Smooth muscle cell (in vitro differentiated cells): ENCODE measurements at regions not wholly inside any gene's neighbourhood (a gene's known extent, or its start where the extent isn't known, plus 50 kb on each side); places are given as distances from the start of the nearest gene placed in this dataset.

Experiments used
- DNase-seq: peaks from one replicate; lab custom pipeline; 2025; ENCODE audit not compliant: unreplicated experiment; lab: John Stamatoyannopoulos, UW
- H2AFZ ChIP-seq: fragments of 200-600 bp; sonication (generic); 2 replicates; pipeline ENCODE4 v1.6.0; 2016; ENCODE audit warnings: antibody characterized with exemption, low read depth, mild to moderate bottlenecking
- H3F3A ChIP-seq: fragments of 200-600 bp; sonication (generic); 2 replicates; pipeline ENCODE4 v1.6.0; 2017; ENCODE audit warnings: antibody characterized with exemption, low read depth
- H3K27ac ChIP-seq: fragments of 200-600 bp; sonication (generic); 2 replicates; pipeline ENCODE4 v1.5.1; 2016; ENCODE audit warnings: low read depth, mild to moderate bottlenecking
- H3K27me3 ChIP-seq: fragments of 200-600 bp; sonication (generic); 2 replicates; pipeline ENCODE4 v1.6.1; 2016; ENCODE audit warnings: low read depth, mild to moderate bottlenecking
- H3K36me3 ChIP-seq: fragments of 200-600 bp; sonication (generic); 2 replicates; pipeline ENCODE4 v1.5.1; 2016; ENCODE audit warnings: low read depth
- H3K4me1 ChIP-seq: fragments of 200-600 bp; sonication (generic); 2 replicates; pipeline ENCODE4 v1.5.1; 2016; ENCODE audit warnings: low read depth
- H3K4me2 ChIP-seq: fragments of 200-600 bp; sonication (generic); 2 replicates; pipeline ENCODE4 v1.6.0; 2016; ENCODE audit warnings: mild to moderate bottlenecking
- H3K4me3 ChIP-seq: fragments of 200-600 bp; sonication (generic); 2 replicates; pipeline ENCODE4 v1.5.1; 2016; ENCODE audit warnings: mild to moderate bottlenecking
- H3K79me2 ChIP-seq: fragments of 200-600 bp; sonication (generic); 2 replicates; pipeline ENCODE4 v1.6.0; 2016; ENCODE audit warnings: low read depth, mild to moderate bottlenecking
- H3K9ac ChIP-seq: fragments of 200-600 bp; sonication (generic); 2 replicates; pipeline ENCODE4 v1.6.0; 2016; ENCODE audit warnings: low read depth
- H3K9me3 ChIP-seq: fragments of 200-600 bp; sonication (generic); replicated peaks from 2 replicates; pipeline ENCODE4 v1.5.1; 2016; ENCODE audit warnings: low read depth
- H4K20me1 ChIP-seq: fragments of 200-600 bp; sonication (generic); 2 replicates; pipeline ENCODE4 v1.6.0; 2016; ENCODE audit warnings: low read depth
- WGBS: methylation state at CpG from one replicate; pipeline ENCODE4 v1.1.7; 2016; ENCODE audit warnings: low lambda C conversion rate; 5-methylcytosine and 5-hydroxymethylcytosine counted together
- TF ChIP-seq, protein P1 (sequence below): fragments of 200-600 bp; sonication (generic); IDR thresholded peaks from 2 replicates; pipeline ENCODE4 v1.5.1; 2017; ENCODE audit warnings: borderline replicate concordance, mild to moderate bottlenecking, antibody characterized with exemption; ENCODE audit not compliant: insufficient read depth, poor library complexity, severe bottlenecking

DNA sequence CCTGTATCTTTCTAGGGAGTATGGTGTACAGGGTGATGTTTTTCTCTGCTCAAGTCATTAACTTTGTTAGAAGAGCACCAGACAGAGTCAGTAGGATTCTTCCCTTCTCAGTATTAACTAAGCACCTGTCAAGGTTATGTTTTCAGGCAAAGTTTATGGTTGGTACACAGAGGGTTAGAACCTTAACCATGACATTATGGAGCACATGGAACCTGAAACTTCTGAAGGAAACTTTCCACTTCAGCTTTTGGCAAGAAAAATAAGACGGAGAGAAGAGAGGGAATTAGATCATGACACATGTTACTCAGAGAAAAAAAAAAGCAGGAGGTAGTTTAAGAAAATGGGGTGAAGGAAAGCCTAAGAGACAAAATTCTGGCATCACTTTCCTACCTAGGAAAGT is 112.9 kb upstream of the PDE7B start:
- H4K20me1 ChIP-seq: no peaks in the 10 kb centered on the region
- TF ChIP-seq, protein P1, sequence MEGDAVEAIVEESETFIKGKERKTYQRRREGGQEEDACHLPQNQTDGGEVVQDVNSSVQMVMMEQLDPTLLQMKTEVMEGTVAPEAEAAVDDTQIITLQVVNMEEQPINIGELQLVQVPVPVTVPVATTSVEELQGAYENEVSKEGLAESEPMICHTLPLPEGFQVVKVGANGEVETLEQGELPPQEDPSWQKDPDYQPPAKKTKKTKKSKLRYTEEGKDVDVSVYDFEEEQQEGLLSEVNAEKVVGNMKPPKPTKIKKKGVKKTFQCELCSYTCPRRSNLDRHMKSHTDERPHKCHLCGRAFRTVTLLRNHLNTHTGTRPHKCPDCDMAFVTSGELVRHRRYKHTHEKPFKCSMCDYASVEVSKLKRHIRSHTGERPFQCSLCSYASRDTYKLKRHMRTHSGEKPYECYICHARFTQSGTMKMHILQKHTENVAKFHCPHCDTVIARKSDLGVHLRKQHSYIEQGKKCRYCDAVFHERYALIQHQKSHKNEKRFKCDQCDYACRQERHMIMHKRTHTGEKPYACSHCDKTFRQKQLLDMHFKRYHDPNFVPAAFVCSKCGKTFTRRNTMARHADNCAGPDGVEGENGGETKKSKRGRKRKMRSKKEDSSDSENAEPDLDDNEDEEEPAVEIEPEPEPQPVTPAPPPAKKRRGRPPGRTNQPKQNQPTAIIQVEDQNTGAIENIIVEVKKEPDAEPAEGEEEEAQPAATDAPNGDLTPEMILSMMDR: no peak
- no peak overlapping the region for H3K9ac ChIP-seq
- H3K9me3 ChIP-seq: no peaks in the 10 kb centered on the region
- H3K4me3 ChIP-seq: no peak overlapping the region
- H3K36me3 ChIP-seq: no peaks in the 10 kb centered on the region
- H3K4me2 ChIP-seq: no peak overlapping the region
- no peaks in the 10 kb centered on the region for H3F3A ChIP-seq
- H3K27me3 ChIP-seq: no peaks in the 10 kb centered on the region
- no peak overlapping the region for H3K27ac ChIP-seq
- no peaks in the 10 kb centered on the region for H3K4me1 ChIP-seq
- WGBS: 79% methylated on average over 1 of the region's 1 CpG
- no peak for DNase-seq
- H3K79me2 ChIP-seq: no peaks in the 10 kb centered on the region
- H2AFZ ChIP-seq: no peak overlapping the region

DNA sequence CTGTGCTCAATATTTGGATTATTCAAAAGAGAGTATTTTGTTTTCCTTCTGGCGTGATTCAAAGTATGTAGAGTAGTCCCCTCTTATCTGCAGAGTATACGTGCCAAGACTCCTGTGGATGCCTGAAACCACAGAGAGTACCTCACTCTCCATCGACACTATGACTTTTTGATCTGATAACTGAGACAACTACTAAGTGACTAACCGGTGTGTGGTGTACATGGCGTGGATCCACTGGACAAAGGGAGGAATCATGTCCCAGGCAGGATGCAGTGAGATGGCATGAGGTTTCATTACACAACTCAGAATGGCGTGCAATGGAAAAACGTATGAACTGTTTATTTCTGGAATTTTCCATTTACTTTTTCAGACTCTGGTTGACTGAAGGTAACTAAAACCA is 112.2 kb upstream of the PDE7B start:
- H3F3A ChIP-seq: no peaks in the 10 kb centered on the region
- H2AFZ ChIP-seq: no peak overlapping the region
- no peaks in the 10 kb centered on the region for H4K20me1 ChIP-seq
- H3K9me3 ChIP-seq: no peaks in the 10 kb centered on the region
- no peak overlapping the region for H3K27ac ChIP-seq
- DNase-seq: no peak
- no peaks in the 10 kb centered on the region for H3K4me1 ChIP-seq
- H3K79me2 ChIP-seq: no peaks in the 10 kb centered on the region
- no peaks in the 10 kb centered on the region for H3K27me3 ChIP-seq
- no peaks in the 10 kb centered on the region for H3K36me3 ChIP-seq
- no peak overlapping the region for H3K4me3 ChIP-seq
- WGBS: 69% methylated on average over 7 of the region's 7 CpGs
- H3K9ac ChIP-seq: no peak overlapping the region
- TF ChIP-seq, protein P1: no peak
- no peak overlapping the region for H3K4me2 ChIP-seq

DNA sequence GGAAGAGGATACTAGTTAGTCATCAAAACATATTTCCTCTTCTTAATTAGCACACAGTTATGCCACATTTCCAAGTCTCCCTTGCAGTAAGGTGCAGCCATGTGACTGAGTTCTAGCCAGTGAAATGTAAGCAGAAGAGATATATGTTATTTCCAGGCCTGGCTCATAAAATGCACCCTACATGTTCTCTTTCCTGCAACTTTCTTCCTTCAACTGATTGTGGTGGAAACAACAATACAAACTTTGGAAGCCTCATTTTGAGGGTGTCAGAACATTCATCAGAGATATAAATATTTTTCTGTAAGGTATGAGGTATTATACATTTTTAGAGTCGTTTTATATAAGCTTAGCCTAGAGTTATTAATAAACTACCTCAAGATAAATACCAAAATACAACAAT is 110.9 kb upstream of the PDE7B start:
- WGBS: 76% methylated on average over 1 of the region's 1 CpG
- H3K36me3 ChIP-seq: no peaks in the 10 kb centered on the region
- no peak overlapping the region for H3K4me2 ChIP-seq
- no peaks in the 10 kb centered on the region for H3K79me2 ChIP-seq
- H4K20me1 ChIP-seq: no peaks in the 10 kb centered on the region
- H2AFZ ChIP-seq: no peak overlapping the region
- no peak overlapping the region for H3K27ac ChIP-seq
- H3F3A ChIP-seq: no peaks in the 10 kb centered on the region
- no peak overlapping the region for H3K4me3 ChIP-seq
- TF ChIP-seq, protein P1: no peak
- no peak for DNase-seq
- no peaks in the 10 kb centered on the region for H3K9me3 ChIP-seq
- no peak overlapping the region for H3K9ac ChIP-seq
- H3K4me1 ChIP-seq: no peaks in the 10 kb centered on the region
- H3K27me3 ChIP-seq: no peaks in the 10 kb centered on the region

DNA sequence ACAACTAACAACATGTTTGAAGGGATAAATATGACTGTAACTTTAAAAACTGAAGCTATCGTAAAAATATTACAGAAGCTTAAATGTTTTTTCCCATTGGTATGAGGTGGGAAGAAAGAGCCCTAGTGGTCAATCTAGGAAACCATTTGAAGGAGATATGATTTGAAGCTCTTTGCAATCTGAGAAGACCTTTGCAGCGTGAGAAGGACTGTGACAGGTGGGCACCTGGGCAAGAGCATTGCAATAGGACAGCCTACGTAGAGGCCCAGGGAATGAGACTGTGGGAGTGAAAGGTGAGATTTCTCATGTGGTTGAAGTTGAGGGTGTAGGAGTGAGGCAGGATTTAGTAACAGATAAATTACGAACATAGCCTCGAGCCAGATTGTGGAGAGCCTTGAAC is 108.0 kb upstream of the PDE7B start:
- H3K4me3 ChIP-seq: no peak overlapping the region
- H3K36me3 ChIP-seq: no peaks in the 10 kb centered on the region
- H3F3A ChIP-seq: no peaks in the 10 kb centered on the region
- WGBS: 81% methylated on average over 5 of the region's 5 CpGs
- no peak overlapping the region for H3K27ac ChIP-seq
- peak overlapping the region; percentile 19 for H2AFZ ChIP-seq
- no peaks in the 10 kb centered on the region for H3K27me3 ChIP-seq
- H3K4me1 ChIP-seq: no peaks in the 10 kb centered on the region
- H3K9me3 ChIP-seq: no peaks in the 10 kb centered on the region
- no peaks in the 10 kb centered on the region for H4K20me1 ChIP-seq
- H3K4me2 ChIP-seq: no peak overlapping the region
- DNase-seq: no peak
- TF ChIP-seq, protein P1: no peak
- no peak overlapping the region for H3K9ac ChIP-seq
- no peaks in the 10 kb centered on the region for H3K79me2 ChIP-seq
